H54 (cell line): ENCODE measurements at regions not wholly inside any gene's neighbourhood (a gene's known extent, or its start where the extent isn't known, plus 50 kb on each side); places are given as distances from the start of the nearest gene placed in this dataset.
"Not testable (repeated sequence)": the region's sequence is repeated elsewhere in the genome, so short reads cannot be mapped to it uniquely, and the experiment has no call there.

Source experiments
- DNase-seq: peaks from one replicate; pipeline ENCODE4 v3.0.0; 2011; ENCODE audit warnings: low spot score, mixed read lengths; ENCODE audit not compliant: insufficient read length
- FAIRE-seq: peaks from 3 replicates; lab custom pipeline; 2011; peaks lifted over from hg19 to GRCh38; lab: Jason Lieb, UNC
- POLR2A ChIP-seq: IDR thresholded peaks from 2 replicates; pipeline ENCODE4 v1.6.1; 2011; ENCODE audit warnings: low read depth, mild to moderate bottlenecking, low read length

GRCh38 chr15:45866616-45867015, 231.8 kb downstream of the SQOR start:
- no peak for TF ChIP-seq POLR2A
- FAIRE-seq (no peak), DNase-seq (no peak)

- TF ChIP-seq POLR2A: no peak
- FAIRE-seq: no peak
- DNase-seq: no peak
These were observed 232.5 kb downstream of the SQOR start for GRCh38 chr15:45867281-45867680.

GRCh38 chr15:45868109-45868691, 233.4 kb downstream of the SQOR start:
- no peak for FAIRE-seq
- TF ChIP-seq POLR2A: no peak
- no peak for DNase-seq

- no peak for TF ChIP-seq POLR2A
- DNase-seq (no peak), FAIRE-seq (no peak)
These were observed 234.3 kb downstream of the SQOR start for GRCh38 chr15:45869034-45869668.

GRCh38 chr15:45871121-45871855, 236.5 kb downstream of the SQOR start:
- no peak for DNase-seq
- no peak for TF ChIP-seq POLR2A
- FAIRE-seq: no peak

GRCh38 chr15:45873781-45874180, 239.0 kb downstream of the SQOR start:
- DNase-seq: no peak
- TF ChIP-seq POLR2A: no peak
- FAIRE-seq: no peak

DNA sequence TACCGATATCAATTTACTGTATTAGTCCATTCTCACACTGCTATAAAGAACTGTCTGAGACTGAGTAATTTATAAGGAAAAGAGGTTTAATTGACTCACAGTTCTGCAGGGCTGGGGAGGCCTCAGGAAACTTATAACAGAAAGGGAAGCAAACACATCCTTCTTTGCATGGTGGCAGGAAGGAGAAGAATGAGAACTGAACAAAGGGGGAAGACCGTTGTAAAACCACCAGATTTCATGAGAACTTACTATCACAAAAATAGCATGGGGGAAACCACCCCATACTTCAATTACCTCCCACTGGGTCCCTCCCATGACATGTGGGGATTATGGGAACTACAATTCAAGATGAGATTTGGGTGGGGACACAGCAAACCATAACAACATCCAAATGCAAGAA, 239.7 kb downstream of the SQOR start:
- FAIRE-seq, DNase-seq: not testable (repeated sequence)

GRCh38 chr15:45884289-45884688, 249.5 kb downstream of the SQOR start:
- TF ChIP-seq POLR2A: no peak
- DNase-seq (no peak), FAIRE-seq (no peak)

DNA sequence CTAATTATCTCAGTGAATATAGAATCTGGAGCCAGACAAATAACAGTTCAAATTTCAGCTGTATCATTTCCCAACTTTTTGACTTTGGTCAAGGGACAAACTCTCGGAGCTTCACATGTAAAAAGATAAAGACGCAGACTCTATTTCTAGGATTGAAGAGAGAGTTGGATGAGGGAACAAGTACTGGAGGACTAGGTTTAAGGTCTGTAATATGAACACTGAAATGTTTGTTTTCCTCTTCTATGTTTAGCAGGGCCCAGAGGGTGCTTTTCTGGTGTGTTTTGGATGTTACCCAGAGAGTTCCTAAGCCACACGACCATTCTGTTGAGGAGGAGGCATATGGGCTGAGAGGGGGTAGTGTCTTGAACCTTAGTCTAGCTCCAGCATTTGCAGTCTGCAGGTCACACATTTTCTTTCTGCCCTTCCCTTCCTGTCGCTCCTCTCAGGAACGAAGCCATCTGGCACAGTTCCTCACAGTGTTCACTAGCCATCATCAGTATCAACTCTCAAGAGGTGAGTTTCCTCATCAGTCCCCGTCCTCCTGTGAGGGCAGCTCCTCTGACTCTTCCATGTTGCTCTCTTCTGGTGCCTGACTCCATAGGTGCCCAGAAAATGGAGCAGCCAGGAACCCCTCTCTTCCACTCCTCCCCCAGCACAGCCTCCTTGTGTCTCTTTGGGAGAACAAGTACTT, 250.1 kb downstream of the SQOR start:
- FAIRE-seq: no peak
- no peak for DNase-seq
- no peak for TF ChIP-seq POLR2A

DNA sequence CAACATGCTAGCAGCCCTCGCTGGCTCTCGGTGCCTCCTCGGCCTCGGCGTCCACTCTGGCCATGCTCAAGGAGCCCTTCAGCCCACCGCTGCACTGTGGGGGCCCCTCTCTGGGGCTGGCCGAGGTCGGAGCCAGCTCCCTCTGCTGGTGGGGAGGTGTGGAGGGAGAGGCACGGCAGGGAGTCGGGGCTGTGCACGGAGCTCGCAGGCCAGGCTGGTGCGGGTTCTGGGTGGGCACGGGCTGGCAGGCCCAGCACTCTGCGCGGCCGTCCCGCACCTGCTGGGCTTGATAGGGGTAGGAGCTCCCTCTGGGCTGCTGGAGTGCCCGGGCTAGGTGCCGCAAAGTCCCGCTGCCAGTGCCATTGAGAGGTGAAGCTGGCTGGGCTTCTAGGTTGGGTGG, 251.0 kb downstream of the SQOR start:
- TF ChIP-seq POLR2A: no peak
- FAIRE-seq: no peak
- no peak for DNase-seq

DNA sequence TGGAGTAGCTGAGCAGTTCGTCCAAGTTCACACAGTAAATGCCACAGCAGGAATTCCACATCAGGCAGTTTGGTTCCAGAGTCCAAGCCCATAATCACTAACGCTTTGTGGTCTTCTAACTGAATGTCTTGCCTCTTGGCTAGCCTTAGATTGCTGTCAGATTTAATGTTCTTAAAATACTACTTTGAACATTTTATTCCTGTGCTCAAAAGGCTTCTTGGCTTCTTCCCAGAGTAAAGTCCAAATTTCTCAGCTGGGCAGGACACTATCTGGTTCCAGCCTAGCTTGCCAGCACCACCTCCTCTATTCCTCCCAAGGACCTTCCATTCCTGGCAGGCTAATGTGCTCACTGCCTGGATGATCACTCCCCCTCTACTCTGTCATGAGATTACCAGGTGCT, 256.9 kb downstream of the SQOR start:
- FAIRE-seq (no peak), DNase-seq (no peak)
- no peak for TF ChIP-seq POLR2A

DNA sequence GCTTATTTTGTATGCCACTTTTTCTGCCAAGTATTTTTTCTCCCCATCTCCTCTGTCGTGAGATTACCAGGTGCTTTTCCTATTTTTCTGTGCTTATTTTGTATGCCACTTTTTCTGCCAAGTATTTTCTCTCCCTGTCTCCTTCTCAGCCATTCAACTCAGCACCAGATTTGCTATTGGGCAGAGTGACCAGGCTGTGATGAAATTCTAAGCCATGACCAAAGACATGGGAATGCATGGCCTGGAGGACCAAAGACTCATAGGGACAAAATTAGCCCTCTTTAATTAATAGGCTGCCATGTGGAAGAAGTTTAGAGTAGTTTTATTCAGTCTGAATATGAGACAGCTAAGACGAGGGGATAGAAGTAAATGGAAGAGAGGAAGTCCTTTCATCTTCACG, 257.4 kb downstream of the SQOR start:
- FAIRE-seq (no peak), DNase-seq (no peak)
- no peak for TF ChIP-seq POLR2A

- no peak for FAIRE-seq
- no peak for TF ChIP-seq POLR2A
- DNase-seq: no peak
These were observed 268.5 kb downstream of the SQOR start for GRCh38 chr15:45903283-45903682.

- DNase-seq (no peak), FAIRE-seq (no peak)
- no peak for TF ChIP-seq POLR2A
These were observed 269.2 kb downstream of the SQOR start for GRCh38 chr15:45904019-45904418.
